Right renal pelvis (tissue), 4 donors: ENCODE measurements at regions not wholly inside any gene's neighbourhood (a gene's known extent, or its start where the extent isn't known, plus 50 kb on each side); places are given as distances from the start of the nearest gene placed in this dataset.

Experiments
- DNase-seq, 4 donors: peaks; one replicate each; pipeline ENCODE4 v3.0.0-alpha.2; 2013; ENCODE audit warnings: low read depth in 4 of 4, low spot score in 3 of 4, missing footprints in 1 of 4

DNA sequence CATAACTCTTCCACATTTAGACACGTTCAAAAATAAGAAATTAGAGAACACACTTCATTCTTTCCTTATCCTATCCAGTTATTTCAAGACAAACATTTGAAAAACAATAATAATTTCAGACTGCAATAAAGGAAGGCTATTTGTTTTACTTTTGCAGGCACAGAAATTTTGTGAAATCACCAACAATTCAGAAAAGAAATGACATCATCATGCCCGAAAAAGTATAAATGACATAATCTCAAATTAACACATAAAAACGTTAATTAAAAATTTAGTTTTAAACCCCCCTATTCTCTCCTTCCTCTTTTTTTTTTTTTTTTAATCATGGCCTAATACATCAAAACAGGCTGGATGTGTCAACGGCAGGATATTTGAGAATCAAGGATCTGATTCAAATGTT, 468.4 kb upstream of the RBFOX1 start:
- no peak for DNase-seq

DNA sequence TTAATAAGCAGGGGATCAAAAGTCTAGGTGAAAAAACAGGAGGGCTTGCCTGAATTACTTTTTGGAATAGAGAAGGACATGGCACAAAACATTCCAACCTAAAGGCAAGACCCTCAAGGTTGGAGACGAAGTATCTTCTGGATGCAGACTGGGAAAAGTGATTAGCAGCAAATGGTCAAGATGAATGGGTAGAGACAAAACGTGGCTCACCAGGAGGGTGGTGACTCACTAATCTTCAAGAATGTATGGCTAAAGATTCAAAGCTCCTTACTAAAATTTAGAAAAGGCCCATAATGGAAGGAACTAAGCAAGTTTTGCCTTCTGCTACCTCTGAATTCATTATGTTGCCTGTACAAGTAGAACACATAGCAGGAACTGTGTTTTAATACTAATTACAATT, 469.5 kb upstream of the RBFOX1 start:
- DNase-seq, result no peak

- DNase-seq, result no peak
Observed at GRCh38 chr16:6861815-6862477, 470.7 kb upstream of the RBFOX1 start.

DNA sequence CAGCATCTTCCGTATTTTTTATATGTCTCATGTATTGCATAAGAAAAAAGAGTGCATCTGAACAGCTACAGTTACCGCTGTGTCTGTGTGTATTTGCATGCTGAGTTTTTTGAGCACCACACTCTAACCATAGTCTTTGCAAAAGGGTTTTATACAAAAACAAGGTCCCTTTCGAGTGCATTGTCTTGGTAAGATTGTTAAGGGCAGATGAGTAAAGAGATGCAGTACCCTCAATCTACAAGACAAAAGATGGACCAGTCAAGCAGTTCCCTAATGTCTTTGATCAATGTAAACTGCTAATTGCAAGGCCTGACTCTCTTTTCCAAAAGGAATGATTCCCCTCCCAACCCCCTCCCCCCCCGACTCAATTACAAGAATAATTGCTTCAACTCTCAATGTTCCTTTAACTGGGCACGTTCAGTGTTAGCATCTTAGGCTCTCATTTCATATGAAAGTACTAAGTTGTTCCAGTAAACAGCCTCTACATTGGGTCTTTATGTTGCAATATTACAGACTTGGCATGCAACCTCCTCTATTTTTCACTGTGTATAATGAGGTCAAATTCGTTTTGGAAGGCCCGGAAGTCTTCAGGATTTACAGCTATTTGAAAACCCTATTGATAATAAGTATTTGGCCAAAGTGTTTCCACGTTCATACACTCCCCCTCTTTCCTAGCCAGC, 471.4 kb upstream of the RBFOX1 start:
- DNase-seq, result no peak

DNA sequence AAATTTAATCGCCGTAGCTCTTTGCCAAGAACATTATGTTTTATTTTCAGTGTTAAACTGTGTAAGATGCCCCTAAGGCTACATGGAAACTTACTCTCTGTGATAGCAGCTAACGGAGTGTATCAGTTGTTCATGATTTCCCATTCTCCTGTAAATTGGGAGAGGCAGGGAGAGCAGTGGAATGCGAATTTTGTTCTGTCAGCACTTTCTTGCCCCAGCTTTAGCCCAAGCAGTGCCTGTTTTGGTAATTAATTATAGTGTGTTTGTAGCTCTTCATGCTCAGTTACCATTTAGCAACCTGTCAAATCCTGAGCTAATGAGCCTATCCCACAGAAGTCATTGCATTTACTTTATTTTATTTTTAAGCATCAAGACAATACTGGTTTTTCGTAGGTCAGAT, 475.1 kb upstream of the RBFOX1 start:
- no peak for DNase-seq

DNA sequence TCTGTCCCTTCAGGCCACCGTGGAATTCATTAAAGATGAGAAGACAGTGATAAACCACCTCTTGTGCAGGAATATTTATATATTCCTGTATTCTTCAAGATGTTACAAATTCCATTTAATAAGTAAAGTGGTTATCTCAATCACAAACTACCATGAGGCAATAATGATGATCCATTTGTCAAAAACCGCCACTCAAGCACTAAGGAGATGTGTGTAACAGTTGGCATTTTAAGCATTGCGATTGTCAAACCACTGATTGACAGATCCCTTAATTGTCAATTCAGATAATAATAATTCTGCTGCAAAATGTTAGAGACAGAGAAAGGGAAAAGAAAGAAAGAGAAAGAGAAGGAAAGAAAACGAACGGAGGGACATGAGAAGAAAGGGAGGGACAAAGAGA, 476.1 kb upstream of the RBFOX1 start:
- no peak for DNase-seq

DNA sequence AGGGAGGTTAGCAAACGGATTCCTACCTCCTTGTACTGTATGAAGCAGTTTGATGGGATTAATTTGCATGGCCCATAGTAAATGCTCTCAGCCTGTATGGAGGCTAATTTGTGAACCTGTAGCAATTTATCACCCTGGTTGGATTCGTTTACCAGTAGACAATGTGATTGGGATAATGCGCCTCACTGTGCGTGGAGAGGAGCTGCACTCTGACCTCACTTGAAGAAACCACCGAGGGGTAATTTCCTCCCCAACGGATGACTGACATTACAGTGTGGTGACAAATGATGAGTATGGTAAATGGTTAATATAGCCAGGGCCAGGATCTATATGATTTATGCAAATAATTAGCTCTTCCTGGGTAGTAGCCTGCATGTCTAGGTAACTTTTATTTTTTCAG, 479.1 kb upstream of the RBFOX1 start:
- DNase-seq, result no peak

DNA sequence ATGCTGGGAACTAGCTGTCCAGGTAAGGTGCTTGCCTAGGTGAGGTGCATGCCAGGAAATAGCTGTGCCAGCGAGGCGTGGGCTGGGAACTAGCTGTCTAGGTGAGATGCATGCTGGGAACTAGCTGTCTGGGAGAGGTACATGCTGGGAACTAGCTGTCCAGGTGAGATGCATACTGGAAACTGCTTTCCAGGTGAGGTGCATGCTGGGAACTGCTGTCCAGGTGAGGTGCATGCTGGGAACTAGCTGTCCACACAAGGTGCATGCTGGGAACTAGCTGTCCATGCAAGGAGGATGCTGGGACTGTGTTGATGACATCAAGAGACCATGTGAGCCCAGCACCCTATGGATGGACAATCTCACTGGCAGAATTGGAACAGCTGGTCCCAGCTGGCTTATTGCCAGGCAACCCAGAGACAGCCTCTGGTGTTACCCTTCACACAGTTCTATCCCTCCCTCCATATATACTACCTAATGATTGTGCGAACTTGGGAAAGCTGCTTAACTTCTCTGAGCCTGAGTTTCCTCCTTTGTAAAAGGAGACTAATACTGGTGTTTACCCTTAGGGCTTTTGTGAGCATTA, 479.9 kb upstream of the RBFOX1 start:
- no peak for DNase-seq

DNA sequence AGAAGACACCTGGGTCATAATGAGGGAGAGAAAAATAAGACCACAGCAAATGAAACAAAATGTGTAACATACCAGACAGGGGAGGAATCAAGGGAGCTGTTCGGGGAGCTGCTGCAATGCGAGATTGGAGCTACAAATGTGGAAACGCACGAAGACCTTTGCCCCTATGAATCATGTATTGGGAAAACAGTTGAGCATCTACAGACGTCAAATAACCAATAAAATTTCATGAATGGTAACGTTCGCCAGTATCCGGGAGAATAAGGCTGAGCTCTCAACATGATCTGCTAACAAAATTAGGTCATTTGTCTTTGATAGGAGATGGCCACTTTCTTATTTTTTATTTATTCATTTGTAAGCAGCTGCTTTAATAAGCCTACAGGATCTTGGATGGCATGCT, 486.2 kb upstream of the RBFOX1 start:
- DNase-seq, result no peak

DNA sequence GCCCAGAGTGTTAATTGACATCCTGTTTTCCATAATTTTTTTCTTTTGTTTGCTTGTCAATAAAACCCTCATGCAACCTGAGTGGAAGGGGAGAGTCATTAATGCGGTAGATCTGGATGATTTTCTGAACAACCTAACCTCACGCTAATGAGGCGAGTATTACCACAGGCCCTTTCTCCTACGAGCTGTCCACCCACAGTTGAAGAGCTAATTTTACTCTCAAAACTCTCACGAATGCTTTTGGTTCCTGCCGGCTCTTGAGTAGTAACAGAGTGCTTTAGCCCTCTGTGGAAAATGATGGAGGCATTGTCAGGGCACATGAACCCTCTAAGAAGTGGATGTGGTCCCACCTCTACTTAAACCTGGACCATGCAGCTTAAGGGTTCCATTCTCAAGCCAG, 491.3 kb upstream of the RBFOX1 start:
- DNase-seq, result no peak

DNA sequence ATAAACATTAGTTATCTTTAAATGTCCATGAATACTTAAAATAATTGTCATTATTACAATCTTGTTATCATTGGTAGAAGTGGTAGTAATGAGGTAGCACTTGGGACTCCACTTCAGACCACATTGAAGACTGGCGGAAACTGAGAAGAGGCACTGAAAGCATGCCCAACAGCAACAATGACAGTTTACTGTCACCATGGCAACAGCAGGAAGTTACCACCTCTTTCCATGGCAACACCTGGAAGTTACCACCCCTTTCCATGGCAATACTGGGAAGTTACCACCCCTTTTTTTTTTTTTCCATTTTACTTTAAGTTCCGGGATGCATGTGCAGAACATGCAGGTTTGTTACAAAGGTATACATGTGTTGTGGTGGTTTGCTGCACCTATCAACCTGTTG, 494.9 kb upstream of the RBFOX1 start:
- no peak for DNase-seq

DNA sequence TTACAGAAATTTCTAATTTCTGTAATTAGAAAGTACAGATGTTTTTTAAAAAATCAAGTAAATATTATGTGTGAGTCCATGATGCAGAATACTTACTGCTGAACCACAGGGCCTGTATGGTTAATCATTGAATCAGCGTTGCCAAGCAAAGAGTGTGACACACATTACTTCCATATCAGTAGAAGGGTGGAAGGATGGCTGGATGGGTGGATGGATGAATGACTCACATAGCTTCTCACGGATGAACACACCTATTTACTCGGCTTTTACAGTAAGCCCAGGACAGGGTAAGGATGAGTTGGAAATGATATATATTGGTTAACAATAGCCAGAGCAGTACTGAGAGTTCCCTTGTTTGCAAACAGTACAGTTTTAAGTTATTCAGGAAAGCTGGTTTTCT, 495.9 kb upstream of the RBFOX1 start:
- DNase-seq, result no peak

- DNase-seq, result no peak
Observed at GRCh38 chr16:6835941-6836340, 496.7 kb upstream of the RBFOX1 start.

DNA sequence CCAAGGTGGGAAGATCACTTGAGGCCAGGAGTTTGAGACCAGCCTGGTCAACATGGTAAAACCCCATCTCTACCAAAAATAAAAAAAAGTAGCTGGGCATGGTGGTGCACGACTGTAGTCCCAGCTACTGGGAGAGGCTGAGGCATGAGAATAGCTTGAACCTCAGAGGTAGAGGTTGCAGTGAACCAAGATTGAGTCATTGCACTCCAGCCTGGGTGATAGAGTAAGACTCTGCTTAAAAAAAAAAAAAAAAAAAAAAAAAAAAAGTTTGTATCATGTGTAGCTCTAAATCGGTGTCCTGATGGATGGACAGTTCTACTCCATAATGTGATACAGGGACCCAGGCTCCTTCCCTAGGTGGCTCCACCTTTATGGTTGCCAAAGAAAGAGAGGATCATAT, 497.1 kb upstream of the RBFOX1 start:
- DNase-seq, result no peak

GRCh38 chr16:6828690-6829089, 504.0 kb upstream of the RBFOX1 start:
- DNase-seq, result no peak

DNA sequence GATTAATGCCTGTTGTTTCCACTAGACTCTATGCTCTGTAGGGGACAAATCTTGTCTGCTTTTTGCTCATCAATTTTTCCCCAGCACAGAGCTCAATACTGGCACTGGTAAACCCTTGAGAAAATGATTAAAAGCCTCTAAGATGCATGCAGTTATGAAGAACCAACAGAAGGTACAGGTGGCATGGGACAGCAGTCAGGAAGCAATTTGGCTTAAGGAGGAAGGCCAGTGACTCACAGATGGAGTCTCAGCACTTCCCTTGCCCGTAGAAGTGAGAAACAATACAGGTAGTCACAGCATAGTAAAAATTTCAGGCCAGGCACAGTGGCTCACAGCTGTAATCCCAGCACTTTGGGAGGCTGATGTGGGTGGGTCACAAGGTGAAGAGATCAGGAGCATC, 504.7 kb upstream of the RBFOX1 start:
- DNase-seq, result no peak

DNA sequence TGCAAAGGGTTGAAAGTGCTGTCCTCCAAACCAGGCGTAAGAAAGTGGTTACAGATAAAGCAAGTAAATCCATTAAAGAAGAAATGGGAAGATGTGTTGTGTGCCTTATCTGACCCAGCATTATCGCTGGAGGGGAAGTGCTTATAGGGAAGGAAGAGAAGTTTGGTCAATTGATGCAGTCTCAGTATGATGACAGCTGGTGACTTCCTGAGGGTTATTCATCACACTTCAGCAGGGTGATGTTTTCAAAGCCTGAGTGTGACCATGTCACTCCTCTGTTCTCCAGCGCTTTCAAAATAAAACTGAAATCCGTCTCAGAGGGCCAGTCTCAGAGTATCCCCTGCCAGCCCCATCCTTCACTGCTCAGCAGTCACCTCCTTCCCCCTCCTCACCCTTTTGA, 505.4 kb upstream of the RBFOX1 start:
- DNase-seq, result no peak

DNA sequence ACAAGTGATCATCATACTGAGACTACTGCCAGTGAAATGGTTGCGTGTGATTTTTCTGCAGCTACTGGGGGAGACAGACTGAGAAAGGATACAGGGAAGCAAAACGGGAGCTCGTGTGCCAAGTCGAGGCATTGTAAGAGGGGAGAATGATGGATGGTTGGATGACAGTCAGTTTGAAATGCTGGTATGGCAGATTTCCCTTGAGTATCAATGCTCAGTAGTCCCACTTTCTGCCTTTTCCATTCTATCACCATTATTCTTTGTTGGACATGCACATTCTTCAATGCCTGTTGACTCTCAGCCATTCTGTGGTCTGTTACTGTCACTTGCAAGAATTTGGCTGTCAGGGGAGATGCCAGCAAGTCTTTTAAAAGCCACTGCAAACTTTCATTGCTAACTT, 510.6 kb upstream of the RBFOX1 start:
- no peak for DNase-seq

DNA sequence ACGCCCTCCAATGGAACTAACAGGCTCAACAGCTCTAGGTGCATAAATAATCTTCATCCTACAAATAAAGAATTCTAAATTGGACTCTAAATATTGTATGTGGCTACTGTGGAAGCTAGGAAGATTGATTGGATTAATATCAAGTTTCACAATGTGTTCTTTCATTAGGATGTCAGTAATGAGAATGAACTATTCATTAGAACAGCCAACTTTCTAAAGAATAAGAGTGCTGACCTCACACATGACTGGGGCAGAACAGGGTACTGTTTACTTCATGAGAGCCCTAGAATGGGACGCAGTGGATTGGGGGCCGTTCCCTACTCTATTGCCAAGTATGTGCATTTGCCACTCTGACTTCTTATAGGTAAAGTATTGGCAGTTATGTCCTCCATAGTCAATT, 528.2 kb upstream of the RBFOX1 start:
- DNase-seq, result no peak

DNA sequence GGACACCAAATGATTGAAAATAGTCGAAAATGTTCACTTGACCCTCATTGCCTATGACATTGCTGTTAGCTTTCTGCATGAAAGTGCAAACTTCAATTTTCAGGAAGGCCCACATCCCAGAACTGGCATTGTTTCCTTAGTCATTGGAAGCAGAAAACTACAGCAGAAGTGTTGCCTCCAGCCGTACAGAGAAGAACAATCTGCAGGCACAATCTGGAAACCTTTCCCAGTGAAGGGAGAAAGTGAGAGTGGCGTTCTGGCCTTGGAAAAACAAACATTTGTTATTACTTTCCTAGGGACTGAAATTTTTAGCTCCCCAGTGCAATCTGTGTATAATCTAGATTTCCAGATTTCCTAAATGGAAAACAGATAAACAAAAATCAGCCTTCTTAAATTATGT, 529.5 kb upstream of the RBFOX1 start:
- no peak for DNase-seq

DNA sequence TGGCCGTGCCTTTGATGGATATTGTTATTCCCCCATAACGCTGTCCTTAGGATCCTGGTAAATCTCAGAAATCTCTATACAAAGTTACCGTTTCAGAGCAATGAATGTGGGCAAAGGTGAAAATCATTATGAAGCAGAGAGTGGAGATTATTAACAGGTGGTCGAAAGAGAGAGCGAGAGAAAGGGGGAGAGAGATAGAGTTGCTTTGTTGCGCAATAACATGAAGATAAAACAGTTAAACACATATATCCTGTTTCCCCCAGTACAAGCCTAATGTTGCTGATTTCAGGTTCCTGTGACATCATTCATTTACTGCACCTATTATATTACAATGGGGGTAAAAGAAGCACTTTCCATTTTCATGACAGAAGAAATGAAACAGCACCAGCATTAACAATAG, 535.4 kb upstream of the RBFOX1 start:
- DNase-seq, result no peak

GRCh38 chr16:6777624-6778023, 555.0 kb upstream of the RBFOX1 start:
- no peak for DNase-seq
